ENCODE measurements at regions not wholly inside any gene's neighbourhood (a gene's known extent, or its start where the extent isn't known, plus 50 kb on each side); places are given as distances from the start of the nearest gene placed in this dataset.

- no peak overlapping the region for H3K4me3 ChIP-seq (ENCODE audit: low read depth, low read length)
- TF ChIP-seq, protein P1, sequence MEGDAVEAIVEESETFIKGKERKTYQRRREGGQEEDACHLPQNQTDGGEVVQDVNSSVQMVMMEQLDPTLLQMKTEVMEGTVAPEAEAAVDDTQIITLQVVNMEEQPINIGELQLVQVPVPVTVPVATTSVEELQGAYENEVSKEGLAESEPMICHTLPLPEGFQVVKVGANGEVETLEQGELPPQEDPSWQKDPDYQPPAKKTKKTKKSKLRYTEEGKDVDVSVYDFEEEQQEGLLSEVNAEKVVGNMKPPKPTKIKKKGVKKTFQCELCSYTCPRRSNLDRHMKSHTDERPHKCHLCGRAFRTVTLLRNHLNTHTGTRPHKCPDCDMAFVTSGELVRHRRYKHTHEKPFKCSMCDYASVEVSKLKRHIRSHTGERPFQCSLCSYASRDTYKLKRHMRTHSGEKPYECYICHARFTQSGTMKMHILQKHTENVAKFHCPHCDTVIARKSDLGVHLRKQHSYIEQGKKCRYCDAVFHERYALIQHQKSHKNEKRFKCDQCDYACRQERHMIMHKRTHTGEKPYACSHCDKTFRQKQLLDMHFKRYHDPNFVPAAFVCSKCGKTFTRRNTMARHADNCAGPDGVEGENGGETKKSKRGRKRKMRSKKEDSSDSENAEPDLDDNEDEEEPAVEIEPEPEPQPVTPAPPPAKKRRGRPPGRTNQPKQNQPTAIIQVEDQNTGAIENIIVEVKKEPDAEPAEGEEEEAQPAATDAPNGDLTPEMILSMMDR (conservative IDR thresholded peaks at IDR 0.05; ENCODE audit: low read depth, low read length): no peak
- no peak for DNase-seq (ENCODE audit: low read depth)
These were observed 103.6 kb downstream of the ATP23 start for GRCh38 chr12:58044966-58045365.

DNA sequence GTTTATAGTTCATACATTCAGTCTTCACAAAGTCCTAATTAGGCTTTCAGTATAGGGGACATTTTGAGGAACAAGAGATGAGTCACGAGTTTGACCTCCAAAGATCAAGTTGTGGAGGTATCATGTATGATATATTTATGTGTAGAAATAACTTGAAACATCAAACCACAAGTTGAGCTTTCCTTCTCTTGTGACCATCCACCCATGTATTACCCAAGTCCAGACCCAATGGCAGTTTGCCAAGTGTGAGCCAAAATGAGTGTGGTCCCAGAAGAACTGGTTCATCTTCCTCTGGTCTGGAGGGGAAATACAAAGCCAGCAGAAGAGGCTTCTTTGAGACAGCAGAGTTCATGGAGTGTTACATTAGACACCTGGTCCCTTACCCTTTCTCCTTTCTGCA is 104.9 kb downstream of the ATP23 start:
- peak; percentile 28 for DNase-seq (ENCODE audit: low read depth)
- TF ChIP-seq, protein P1 (conservative IDR thresholded peaks at IDR 0.05; ENCODE audit: low read depth, low read length): no peak
- H3K4me3 ChIP-seq (ENCODE audit: low read depth, low read length): no peak overlapping the region

DNA sequence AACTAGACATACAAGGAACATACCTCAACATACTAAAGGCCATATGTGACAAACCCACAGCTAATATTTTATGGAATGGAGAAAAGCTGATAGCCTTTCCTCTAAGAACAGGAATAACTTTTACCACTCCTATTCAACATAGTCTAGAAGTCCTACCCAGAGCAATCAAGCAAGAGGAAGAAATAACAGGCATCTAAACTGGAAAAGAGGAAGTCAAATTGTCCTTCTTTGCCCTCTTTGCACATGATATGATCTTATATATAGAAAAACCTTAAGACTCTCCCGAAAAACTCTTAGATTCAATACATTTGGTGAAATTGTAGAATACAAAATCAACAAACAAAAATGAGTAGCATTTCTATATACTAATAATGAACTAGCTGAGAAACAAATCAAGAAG is 110.0 kb downstream of the ATP23 start:
- TF ChIP-seq, protein P1 (conservative IDR thresholded peaks at IDR 0.05; ENCODE audit: low read depth, low read length): no peak
- no peak for DNase-seq (ENCODE audit: low read depth)

DNA sequence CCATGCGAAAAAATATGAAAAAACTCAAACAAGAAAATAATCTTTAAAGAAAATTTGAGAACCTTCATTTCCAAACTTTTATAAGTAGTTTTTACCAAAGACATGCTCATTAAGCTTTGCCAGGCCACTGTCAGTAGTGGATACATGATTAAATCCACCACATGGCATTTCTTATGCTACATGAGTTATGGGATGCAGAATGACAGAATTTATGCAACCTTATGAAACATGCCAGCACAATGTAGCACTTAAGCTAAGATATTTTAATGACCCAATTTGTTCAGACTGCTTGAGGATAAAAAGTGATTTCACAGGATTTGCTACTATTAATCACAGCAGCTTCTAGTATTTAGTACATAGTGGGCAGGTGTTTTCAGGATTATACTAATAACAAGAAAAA is 123.3 kb downstream of the ATP23 start:
- no peak overlapping the region for H3K4me3 ChIP-seq (ENCODE audit: low read depth, low read length)
- DNase-seq (ENCODE audit: low read depth): no peak
- TF ChIP-seq, protein P1 (conservative IDR thresholded peaks at IDR 0.05; ENCODE audit: low read depth, low read length): no peak

More for the DNA sequence above, 110.0 kb downstream of the ATP23 start:
- no peak overlapping the region for H3K4me3 ChIP-seq (ENCODE audit: low read depth, low read length)

GRCh38 chr12:58066296-58066695 is 124.9 kb downstream of the ATP23 start:
- DNase-seq (ENCODE audit: low read depth): peak; percentile 12
- H3K4me3 ChIP-seq (ENCODE audit: low read depth, low read length): no peak overlapping the region
- TF ChIP-seq, protein P1 (conservative IDR thresholded peaks at IDR 0.05; ENCODE audit: low read depth, low read length): no peak

DNA sequence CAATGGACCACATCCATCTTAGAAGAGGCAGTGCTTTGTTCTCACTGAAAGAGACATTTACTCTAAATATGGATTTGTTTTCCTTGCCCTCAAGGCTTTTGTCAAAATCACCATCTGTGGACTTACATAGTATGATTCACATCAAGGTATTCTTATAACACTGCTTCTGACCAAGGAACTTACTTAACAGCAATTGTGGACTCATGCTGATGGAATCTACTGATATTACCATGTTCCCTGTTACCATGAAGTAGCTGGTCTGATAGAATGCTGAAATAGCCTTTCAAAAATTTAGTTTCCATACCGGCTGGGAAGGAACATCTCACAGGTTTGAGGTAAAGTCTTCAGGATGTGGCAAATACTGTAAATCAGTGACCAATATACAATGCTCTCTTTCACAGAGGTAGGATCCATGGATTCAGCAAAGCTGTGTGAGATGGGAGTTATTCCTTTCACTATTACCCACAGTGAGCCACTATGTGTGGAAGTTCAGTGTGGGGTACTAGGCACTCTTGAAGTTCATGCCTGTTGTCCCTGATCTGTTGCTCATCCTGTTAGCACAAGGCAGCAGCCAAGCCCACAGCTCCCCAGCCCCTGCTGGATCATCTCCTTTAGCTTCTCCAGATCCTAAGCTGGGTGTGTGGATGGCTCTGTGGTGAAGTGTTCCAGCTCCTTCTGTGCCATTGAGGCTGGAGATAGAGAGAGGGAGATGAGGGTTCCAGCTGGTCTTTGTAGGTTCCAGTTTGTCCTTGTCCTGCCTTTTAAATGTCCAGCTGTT is 126.4 kb downstream of the ATP23 start:
- H3K4me3 ChIP-seq (ENCODE audit: low read depth, low read length): no peak overlapping the region
- TF ChIP-seq, protein P1 (conservative IDR thresholded peaks at IDR 0.05; ENCODE audit: low read depth, low read length): no peak
- peak; percentile 84 for DNase-seq (ENCODE audit: low read depth)

- TF ChIP-seq, protein P1 (conservative IDR thresholded peaks at IDR 0.05; ENCODE audit: low read depth, low read length): no peak
- no peak for DNase-seq (ENCODE audit: low read depth)
- no peak overlapping the region for H3K4me3 ChIP-seq (ENCODE audit: low read depth, low read length)
These were observed 127.3 kb downstream of the ATP23 start for GRCh38 chr12:58068706-58069105.
